Ascending aorta (tissue), 2 donors: ENCODE measurements at regions not wholly inside any gene's neighbourhood (a gene's known extent, or its start where the extent isn't known, plus 50 kb on each side); places are given as distances from the start of the nearest gene placed in this dataset.
"Not testable (repeated sequence)": the region's sequence is repeated elsewhere in the genome, so short reads cannot be mapped to it uniquely, and the experiment has no call there.

Source experiments
- DNase-seq, 2 donors: peaks; one replicate each; pipeline ENCODE4 v3.0.0-alpha.2; 2019; ENCODE audit warnings: low spot score in 2 of 2
- H3K27ac ChIP-seq, 2 donors: fragments of 200-600 bp; sonication (generic); one replicate each; pipeline ENCODE4 v1.5.1; 2016 to 2017; ENCODE audit warnings: mild to moderate bottlenecking in 1 of 2
- H3K27me3 ChIP-seq: fragments of 200-600 bp; sonication (generic); one replicate; pipeline ENCODE4 v1.5.1; 2017
- H3K36me3 ChIP-seq, 2 donors: fragments of 200-600 bp; sonication (generic); one replicate each; pipeline ENCODE4 v1.5.1; 2016
- H3K4me1 ChIP-seq, 2 donors: fragments of 200-600 bp; sonication (generic); one replicate each; pipeline ENCODE4 v1.5.1; 2016 to 2017; ENCODE audit warnings: mild to moderate bottlenecking in 1 of 2
- H3K4me3 ChIP-seq, 2 donors: fragments of 200-600 bp; sonication (generic); one replicate each; pipeline ENCODE4 v1.5.1; 2016 to 2017; ENCODE audit warnings: mild to moderate bottlenecking in 1 of 2
- H3K9me3 ChIP-seq, 2 donors: fragments of 200-600 bp; sonication (generic); one replicate each; pipeline ENCODE4 v1.5.1; 2016
- CTCF ChIP-seq, 3 experiments: fragments of 200-600 bp in 2 of 3; fragments of 450-650 bp in 1 of 3; sonication (generic) in 2 of 3; IDR thresholded peaks; one replicate each; pipeline ENCODE4 v1.5.1; 2016 to 2019; ENCODE audit warnings: antibody characterized with exemption in 3 of 3, mild to moderate bottlenecking in 1 of 3, moderate library complexity in 1 of 3
- intact Hi-C: fragments of 100-400 bp; cut with DNase I; formaldehyde crosslinking; loops from one replicate; pipeline ENCODE4 v1.15.1; 2023

- TF ChIP-seq CTCF (IDR thresholded peaks at IDR 0.05) = no peak
- H3K27me3 ChIP-seq = no peaks in the 10 kb centered on the region
- intact Hi-C loops = no loop called here
- H3K4me1 ChIP-seq = no peaks in the 10 kb centered on the region
- H3K9me3 ChIP-seq = no peaks in the 10 kb centered on the region
- no peak for DNase-seq
- H3K27ac ChIP-seq = no peak overlapping the region
- no peaks in the 10 kb centered on the region for H3K36me3 ChIP-seq
- no peak overlapping the region for H3K4me3 ChIP-seq
Observed at GRCh38 chr5:116724971-116725370, 150.3 kb upstream of the SEMA6A start.

- Histone ChIP-seq H3K27me3 (no peaks in the 10 kb centered on the region), H3K4me1 (no peaks in the 10 kb centered on the region), H3K27ac (no peak overlapping the region), H3K36me3 (no peaks in the 10 kb centered on the region), H3K9me3 (no peaks in the 10 kb centered on the region), H3K4me3 (no peak overlapping the region)
- intact Hi-C loops = no loop called here
- TF ChIP-seq CTCF (IDR thresholded peaks at IDR 0.05) = no peak
- no peak for DNase-seq
Observed at GRCh38 chr5:116722651-116723050, 148.0 kb upstream of the SEMA6A start.

- no peak for TF ChIP-seq CTCF (IDR thresholded peaks at IDR 0.05)
- no peaks in the 10 kb centered on the region for H3K27me3 ChIP-seq
- no peaks in the 10 kb centered on the region for H3K36me3 ChIP-seq
- H3K4me3 ChIP-seq = no peak overlapping the region
- intact Hi-C loops = no loop called here
- no peak for DNase-seq
- no peaks in the 10 kb centered on the region for H3K4me1 ChIP-seq
- H3K9me3 ChIP-seq = no peaks in the 10 kb centered on the region
- no peak overlapping the region for H3K27ac ChIP-seq
Observed at GRCh38 chr5:116719106-116719505, 144.5 kb upstream of the SEMA6A start.

GRCh38 chr5:116718317-116718716 is 143.7 kb upstream of the SEMA6A start:
- H3K9me3 ChIP-seq = no peaks in the 10 kb centered on the region
- no peaks in the 10 kb centered on the region for H3K36me3 ChIP-seq
- no peak overlapping the region for H3K27ac ChIP-seq
- H3K4me3 ChIP-seq = no peak overlapping the region
- no peaks in the 10 kb centered on the region for H3K4me1 ChIP-seq
- no peak for DNase-seq
- TF ChIP-seq CTCF (IDR thresholded peaks at IDR 0.05) = no peak
- intact Hi-C loops = no loop called here
- H3K27me3 ChIP-seq = no peaks in the 10 kb centered on the region

GRCh38 chr5:116709082-116709481 is 134.5 kb upstream of the SEMA6A start:
- intact Hi-C loops = no loop called here
- Histone ChIP-seq H3K36me3 (no peaks in the 10 kb centered on the region), H3K4me1 (no peaks in the 10 kb centered on the region), H3K27me3 (no peaks in the 10 kb centered on the region), H3K9me3 (no peaks in the 10 kb centered on the region), H3K27ac (no peak overlapping the region), H3K4me3 (no peak overlapping the region)
- TF ChIP-seq CTCF (IDR thresholded peaks at IDR 0.05) = no peak
- DNase-seq = no peak

- H3K36me3 ChIP-seq, H3K27ac ChIP-seq, H3K9me3 ChIP-seq, H3K4me3 ChIP-seq, intact Hi-C loops, H3K27me3 ChIP-seq, H3K4me1 ChIP-seq, DNase-seq: not testable (repeated sequence)
Observed at GRCh38 chr5:116705121-116705519, 130.5 kb upstream of the SEMA6A start.
